Mesothelial cell of epicardium (in vitro differentiated cells): ENCODE measurements at regions not wholly inside any gene's neighbourhood (a gene's known extent, or its start where the extent isn't known, plus 50 kb on each side); places are given as distances from the start of the nearest gene placed in this dataset.

Experiments
- DNase-seq, 2 experiments: peaks; one replicate each; pipeline ENCODE4 v3.0.0; 2021; ENCODE audit warnings: low spot score in 2 of 2; ENCODE audit not compliant: unreplicated experiment in 2 of 2
- H3K27ac Mint-ChIP-seq: 2 replicates; pipeline ENCODE4 v1.8.0; 2021; ENCODE audit warnings: mixed read lengths
- H3K27me3 Mint-ChIP-seq: 2 replicates; pipeline ENCODE4 v1.8.0; 2021; ENCODE audit warnings: low read depth, mixed read lengths
- H3K36me3 Mint-ChIP-seq: 2 replicates; pipeline ENCODE4 v1.8.0; 2021; ENCODE audit warnings: mixed read lengths
- H3K4me1 Mint-ChIP-seq: 2 replicates; pipeline ENCODE4 v1.8.0; 2021; ENCODE audit warnings: mixed read lengths
- H3K4me3 Mint-ChIP-seq: 2 replicates; pipeline ENCODE4 v1.8.0; 2021; ENCODE audit warnings: mild to moderate bottlenecking, moderate library complexity, mixed read lengths
- H3K9me3 Mint-ChIP-seq: 2 replicates; pipeline ENCODE4 v1.8.0; 2021; ENCODE audit warnings: mixed read lengths
- CTCF ChIP-seq: fragments of 200-600 bp; sonication (generic); IDR thresholded peaks from one replicate; pipeline ENCODE4 v1.5.0; 2021; ENCODE audit warnings: antibody characterized with exemption; ENCODE audit not compliant: unreplicated experiment

GRCh38 chr2:8615576-8616281 is 66.1 kb upstream of the ID2 start:
- H3K9me3 Mint-ChIP-seq: peaks cover 9% of the 10 kb centered on the region
- DNase-seq: no peak
- H3K27me3 Mint-ChIP-seq: no peaks in the 10 kb centered on the region
- peak overlapping the region; percentile 11 for H3K27ac Mint-ChIP-seq
- H3K4me1 Mint-ChIP-seq: peaks cover 45% of the 10 kb centered on the region
- TF ChIP-seq CTCF: no peak
- H3K4me3 Mint-ChIP-seq: no peak overlapping the region
- H3K36me3 Mint-ChIP-seq: peaks cover under 1% of the 10 kb centered on the region

- no peak for DNase-seq
- peaks cover 5% of the 10 kb centered on the region for H3K9me3 Mint-ChIP-seq
- H3K4me1 Mint-ChIP-seq: peaks cover 48% of the 10 kb centered on the region
- no peaks in the 10 kb centered on the region for H3K36me3 Mint-ChIP-seq
- H3K27ac Mint-ChIP-seq: no peak overlapping the region
- H3K27me3 Mint-ChIP-seq: no peaks in the 10 kb centered on the region
- no peak overlapping the region for H3K4me3 Mint-ChIP-seq
- TF ChIP-seq CTCF: no peak
Measured at GRCh38 chr2:8617048-8617447, 64.8 kb upstream of the ID2 start.

- H3K4me3 Mint-ChIP-seq: no peak overlapping the region
- no peaks in the 10 kb centered on the region for H3K27me3 Mint-ChIP-seq
- peaks cover 52% of the 10 kb centered on the region for H3K4me1 Mint-ChIP-seq
- no peaks in the 10 kb centered on the region for H3K36me3 Mint-ChIP-seq
- DNase-seq: no peak
- peaks cover 5% of the 10 kb centered on the region for H3K9me3 Mint-ChIP-seq
- H3K27ac Mint-ChIP-seq: peak overlapping the region; percentile 57
- no peak for TF ChIP-seq CTCF
Measured at GRCh38 chr2:8617590-8617989, 64.3 kb upstream of the ID2 start.

GRCh38 chr2:8619071-8619470 is 62.8 kb upstream of the ID2 start:
- Mint-ChIP-seq H3K27ac (no peak overlapping the region), H3K36me3 (no peaks in the 10 kb centered on the region), H3K4me1 (peaks cover 59% of the 10 kb centered on the region), H3K27me3 (no peaks in the 10 kb centered on the region), H3K4me3 (no peak overlapping the region), H3K9me3 (peaks cover 5% of the 10 kb centered on the region)
- no peak for DNase-seq
- TF ChIP-seq CTCF: no peak

- H3K9me3 Mint-ChIP-seq: no peaks in the 10 kb centered on the region
- H3K36me3 Mint-ChIP-seq: no peaks in the 10 kb centered on the region
- peak overlapping the region; percentile 75 for H3K27ac Mint-ChIP-seq
Measured at GRCh38 chr2:8620611-8621382, 61.1 kb upstream of the ID2 start.

More at GRCh38 chr2:8620611-8621382, 61.1 kb upstream of the ID2 start:
- Mint-ChIP-seq H3K4me1 (peaks cover 55% of the 10 kb centered on the region), H3K27me3 (no peaks in the 10 kb centered on the region), H3K4me3 (no peak overlapping the region)
- no peak for TF ChIP-seq CTCF
- no peak for DNase-seq
